ENCODE measurements at regions not wholly inside any gene's neighbourhood (a gene's known extent, or its start where the extent isn't known, plus 50 kb on each side); places are given as distances from the start of the nearest gene placed in this dataset.

DNA sequence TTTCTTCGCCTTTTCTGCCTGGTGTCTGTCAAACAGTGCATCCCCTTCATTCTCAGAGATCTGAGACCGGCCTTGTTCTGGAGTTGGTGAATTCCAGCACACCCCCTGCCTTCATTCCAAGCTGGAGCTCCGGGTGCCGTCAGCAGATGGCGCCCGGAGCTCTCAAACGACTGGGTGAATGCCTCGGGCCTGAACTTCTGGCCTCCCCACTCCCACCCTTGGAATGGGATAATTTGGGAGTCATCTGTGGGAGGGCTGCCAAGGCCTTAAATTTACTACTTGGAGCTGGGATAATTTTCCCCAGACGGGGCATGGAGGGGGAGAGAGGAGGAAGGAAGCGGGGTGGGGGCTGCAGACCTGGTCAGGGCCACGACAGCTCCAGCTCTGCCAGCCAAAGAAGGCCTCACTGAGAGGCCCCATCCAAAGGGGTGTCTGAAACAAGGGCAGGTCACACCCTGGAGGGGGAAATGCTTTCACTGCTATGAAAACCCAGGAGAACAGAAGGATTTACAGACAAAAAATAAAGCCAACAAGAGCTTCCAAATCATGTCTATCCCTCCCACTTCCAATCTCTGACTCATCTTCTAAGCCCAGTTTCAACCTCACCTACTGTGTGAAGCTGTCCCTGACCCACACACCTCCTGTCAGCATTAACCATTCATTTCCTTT is 187.9 kb downstream of the OPA1 start:
- peak; percentile 97 for DNase-seq

DNA sequence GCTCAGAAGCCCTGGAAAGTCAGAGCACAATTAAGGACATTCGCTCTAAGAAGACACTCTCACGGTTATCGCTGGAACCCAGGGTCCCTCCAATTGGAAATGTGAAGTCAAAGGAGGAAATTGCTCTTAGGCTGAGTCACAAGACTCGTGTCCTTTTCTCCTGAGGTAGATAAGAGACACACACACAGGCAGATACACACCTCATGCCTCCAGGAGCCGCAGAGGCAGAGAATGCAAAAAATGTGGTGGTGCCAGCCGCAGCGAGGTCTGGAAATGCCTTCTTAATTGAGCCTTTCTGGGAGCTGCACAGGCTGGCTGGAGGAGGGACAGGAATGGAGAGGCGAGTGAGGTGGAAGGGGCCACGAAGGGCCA is 189.3 kb downstream of the OPA1 start:
- peak; percentile 100 for DNase-seq

DNA sequence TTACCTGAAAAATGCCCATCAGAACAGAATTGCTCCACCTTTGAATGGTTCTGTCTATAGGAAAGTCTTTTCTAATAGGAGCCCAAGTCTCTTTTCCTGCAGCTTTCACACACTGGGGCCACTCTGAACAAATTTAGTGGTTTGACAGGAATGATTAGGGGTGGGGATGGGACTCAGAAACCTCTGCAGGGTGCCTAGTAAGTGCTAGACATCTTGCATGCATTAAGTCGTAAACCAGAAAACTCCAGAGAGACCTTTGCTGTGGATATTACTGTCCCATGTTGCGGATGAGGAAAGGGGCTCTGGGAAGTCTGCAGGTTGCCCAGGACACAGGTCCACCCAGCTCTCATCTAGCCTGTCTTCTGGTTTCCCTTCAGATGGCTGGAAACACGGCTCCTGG is 189.7 kb downstream of the OPA1 start:
- peak; percentile 74 for DNase-seq

DNA sequence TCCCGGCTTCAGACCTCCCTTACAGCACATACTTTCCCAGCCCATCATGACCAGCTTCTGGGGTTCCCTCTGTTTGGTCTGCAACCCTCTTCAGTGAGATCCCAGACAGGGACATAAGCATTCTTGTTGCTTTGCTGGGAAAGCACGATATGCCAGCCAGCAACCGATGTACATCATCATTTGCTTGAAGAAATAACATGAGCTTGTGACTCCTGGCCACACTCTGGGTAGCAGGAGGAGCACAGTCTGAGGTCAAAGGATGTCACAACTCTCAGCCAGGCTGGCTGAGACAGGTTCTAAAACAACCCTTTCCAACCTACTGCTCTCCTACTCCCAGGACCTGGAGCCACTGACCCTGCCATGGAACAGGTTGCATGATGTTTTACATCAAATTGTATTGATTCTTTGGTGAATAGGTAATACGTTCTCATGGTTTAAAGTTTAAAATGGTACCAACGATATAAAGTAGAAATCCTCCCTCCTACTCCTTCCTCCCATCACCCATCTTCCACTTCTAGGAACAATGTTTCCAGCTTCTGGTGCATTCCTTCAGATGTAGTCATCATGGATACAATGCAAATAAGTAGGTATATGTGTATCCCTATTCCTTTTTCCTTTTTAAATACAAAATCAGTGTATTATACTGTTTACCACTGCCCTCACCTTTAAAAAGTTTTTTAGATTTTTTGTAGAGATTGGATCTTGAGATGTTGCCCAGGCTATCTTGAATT is 190.3 kb downstream of the OPA1 start:
- DNase-seq, result peak; percentile 68

DNA sequence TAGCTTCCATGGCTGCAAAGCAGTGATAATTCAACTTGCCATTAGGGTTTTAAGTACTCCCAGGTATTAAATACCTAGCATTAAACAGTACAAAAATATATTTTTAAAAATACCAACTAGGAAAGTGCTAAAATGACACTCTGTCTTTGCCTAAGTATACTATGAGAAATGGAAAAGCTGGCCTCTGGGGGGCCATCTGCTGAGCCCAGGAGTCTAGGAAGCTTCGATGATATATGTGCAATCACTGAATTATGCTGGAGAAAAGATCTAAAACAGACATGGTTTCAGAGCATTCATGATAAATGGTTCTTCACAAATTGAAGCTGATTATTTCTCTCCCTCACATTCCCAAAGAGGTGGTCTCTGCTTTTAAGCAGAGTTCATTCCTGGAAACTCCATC is 191.8 kb downstream of the OPA1 start:
- no peak for DNase-seq

DNA sequence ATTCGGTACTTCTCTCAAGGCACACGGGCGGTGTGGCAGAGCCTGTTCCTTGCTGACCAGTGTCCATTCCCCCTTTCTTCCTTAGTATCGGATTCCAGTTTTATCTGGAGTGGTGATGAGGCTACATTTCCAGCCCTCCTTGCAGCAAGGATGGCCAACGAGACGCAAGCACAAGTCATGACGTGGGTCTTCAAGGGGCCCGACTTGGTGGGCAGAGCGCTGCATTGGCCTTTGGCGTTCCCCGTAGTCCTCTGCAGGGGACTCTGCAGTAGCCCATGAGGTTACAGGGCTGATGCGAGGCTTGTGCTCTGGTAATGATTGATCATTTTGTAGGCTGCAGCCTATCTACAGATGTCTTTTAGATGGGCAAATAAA is 194.5 kb downstream of the OPA1 start:
- DNase-seq, result no peak

DNA sequence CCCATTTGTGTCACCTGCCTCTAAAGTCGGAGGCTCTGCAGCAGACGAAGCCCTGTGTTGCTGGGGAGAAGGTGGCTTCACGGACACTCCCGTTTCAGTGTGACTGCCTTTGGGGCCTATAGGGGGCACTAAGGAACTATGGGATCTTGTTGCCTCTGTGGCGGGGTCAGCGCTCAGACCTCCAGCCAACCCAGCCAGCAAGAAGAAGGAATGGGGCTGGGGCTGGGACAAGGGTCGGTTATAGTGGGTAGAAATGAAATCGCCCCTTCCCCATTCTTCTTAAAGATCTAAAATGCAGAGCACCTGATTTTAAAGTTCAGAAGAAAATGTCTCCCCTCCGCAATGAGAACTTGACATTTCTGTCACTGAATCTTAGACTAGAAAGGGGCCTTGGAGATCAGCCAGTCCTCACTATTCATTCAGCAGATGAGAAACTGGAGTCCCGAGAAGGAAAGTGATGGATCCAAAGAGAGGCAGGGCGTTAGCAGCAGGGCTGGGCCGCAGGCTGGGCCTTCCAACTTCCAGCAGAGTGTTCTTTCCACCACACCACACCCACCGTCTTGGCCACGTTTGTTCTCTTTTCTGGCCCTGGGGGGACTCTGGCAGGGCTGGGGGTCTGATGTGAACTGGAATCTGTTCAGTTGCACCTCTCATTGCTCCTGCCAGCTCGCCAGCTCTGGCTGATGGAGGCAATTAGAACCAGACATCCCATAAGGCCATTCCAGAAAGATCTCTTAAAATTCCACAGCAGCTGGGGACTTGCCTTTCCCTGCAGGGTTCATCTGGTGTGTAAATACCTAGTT is 195.4 kb downstream of the OPA1 start:
- peak; percentile 93 for DNase-seq

DNA sequence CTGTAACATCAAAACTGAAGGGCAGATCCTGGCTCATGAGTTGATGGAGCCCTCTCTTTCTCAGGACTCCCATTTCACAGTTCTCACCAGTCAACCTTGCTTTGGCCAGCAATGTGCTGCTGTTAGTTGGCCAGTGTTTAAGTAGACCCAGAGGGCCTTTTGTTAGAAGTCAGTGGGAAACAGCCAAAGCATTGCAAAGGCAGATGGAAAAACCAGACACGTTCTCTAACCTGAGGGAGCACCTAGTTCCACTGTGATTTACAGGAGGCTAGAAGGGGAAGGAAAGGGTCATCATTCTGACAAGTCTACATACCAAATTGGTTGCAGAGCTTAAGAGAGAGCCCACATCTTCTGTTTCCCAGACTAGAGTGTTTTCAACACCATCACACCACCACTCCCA is 196.4 kb downstream of the OPA1 start:
- DNase-seq, result peak; percentile 81

DNA sequence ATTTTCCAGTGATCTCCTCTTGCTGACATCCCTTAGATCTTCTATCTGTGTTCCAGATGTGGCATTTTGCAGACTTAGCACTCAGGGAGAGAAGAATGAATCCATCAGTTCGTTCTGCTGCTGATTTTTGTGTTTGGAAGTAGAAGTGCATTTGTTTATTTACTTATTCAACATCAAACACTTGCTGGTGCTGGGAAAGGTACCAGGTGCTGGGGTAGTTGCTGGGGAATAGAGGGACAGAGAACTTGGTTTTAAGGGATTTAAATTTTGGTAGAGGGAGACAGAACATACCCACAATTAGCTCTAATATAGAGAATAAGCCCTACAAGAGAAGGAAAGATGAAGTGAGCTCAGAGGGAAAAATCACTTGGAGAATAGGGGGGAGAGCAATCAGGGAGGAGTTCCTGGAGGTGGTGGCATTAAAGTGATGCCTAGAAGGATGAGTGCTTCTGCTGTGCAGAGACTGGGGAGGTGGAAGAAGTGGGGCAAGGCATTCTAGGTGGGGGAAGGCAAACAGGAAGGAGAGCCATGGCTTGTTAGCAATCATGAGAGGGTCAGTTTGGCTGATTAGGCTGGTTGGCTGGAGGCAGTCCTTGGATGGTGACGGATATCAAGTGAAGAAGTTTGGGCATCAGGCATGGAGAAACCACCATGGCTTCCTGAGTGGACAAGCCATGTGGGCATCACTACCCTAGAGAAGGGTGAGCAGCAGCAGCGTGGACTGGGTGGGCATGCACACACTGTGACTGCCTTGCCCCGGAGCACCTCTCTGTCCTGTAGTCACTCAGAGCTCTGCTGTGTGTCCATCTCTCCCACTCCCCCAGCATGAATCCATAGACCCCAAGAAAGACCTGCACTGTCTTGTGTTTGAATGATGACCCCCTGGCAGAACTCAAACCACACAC is 197.3 kb downstream of the OPA1 start:
- peak; percentile 39 for DNase-seq

DNA sequence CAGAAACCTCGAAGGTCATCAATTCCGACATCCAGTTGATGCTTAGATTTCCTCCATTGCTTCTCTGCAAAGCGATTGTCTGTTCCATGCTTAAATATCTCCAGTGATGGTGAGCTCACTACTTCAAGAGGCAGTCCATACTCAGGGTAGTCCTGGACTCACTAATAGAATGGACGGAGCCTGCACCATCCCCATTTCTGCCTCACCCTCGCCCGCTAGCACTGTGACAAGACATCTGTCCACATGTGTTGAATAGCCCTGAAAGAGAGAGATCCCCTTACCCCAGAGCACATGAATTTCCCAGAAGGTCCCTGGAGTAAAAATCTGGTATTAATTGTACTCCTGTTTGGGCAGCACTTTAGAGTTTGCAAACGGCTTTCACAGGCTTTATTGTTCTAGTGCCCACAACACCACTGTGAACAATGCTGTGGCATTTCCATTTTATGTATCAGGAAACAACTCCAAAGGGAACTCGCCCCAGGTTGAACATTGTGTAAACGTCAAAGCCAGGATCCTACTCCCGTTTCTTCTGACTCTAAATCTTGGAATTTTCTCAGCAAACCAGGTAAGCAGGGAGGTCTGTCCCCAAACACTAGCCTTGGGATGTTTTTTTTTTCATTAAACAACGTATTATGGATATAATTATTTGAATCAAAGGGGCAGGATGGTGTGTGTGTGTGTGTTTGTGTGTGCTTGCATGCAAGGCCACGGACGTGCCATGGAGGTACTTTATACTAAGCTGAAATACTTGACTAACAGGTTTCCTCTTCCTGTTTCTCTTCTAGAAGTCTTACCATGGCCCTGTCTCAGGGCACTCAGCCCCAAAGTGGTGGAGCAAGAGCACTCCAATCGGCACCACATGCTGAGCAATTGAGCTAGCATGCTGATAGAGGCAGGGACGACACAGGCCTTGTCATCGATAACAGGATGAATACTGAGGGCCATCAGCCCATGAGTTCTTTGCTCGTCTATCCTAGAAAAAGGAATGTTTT is 198.3 kb downstream of the OPA1 start:
- DNase-seq, result peak; percentile 90

DNA sequence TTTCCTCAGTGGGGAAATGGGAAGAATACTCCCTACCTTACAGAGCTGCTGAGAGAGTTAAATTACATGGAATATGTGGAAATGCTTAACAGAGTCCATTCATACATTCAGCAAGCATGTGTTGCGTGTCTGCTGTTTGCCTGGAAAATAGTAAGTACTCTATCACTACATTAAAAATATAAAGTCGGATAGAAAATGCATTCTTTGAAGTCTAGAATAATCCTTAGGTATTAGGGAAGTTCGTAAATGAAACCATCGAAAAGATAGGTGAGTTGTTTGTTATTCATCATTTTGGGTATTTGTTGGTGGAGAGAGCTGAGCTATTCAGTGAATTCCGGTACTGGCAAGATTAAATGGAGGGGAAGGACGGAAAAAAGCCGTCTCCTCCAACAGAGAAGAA is 200.1 kb downstream of the OPA1 start:
- no peak for DNase-seq

DNA sequence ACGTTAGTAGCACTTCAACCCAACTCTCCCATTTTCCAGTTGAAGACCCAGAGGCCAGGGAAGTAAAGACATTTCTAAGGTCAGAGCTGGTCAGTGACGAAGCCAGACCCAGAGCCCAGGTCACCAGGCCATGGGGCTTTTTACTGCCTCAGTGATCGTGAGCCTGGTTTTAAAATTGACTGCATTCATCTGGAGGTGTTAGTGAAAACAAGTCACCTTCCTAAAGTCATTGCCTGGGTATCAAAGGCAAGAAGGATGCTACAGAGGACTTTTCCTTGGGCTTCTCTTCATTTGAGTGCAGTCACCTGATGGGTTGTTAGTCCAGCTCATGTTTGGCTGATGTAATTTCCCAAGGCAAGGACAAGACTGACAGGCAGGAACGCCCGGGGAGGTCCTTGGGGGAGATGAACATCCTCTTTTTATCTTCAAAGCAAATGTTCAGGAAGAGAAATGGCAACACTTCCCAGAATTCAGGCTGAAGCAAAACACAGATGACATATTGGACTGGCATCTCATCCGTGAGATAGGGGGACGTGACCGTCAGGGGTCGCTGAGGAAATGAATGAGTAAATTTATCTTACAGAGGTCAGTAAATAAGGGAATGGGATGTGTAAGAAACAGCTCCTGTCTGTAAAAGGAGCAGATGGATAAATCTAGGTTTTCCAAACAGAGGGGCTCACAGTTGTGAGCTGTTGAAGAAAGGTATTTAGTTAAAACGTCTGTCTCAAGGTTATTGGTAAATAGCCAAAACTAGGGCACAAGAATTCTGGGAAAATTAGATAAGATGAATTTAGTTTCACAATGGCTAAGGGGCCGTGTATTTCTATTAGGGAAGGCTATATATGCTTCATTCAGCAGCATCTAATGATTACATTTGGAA is 201.2 kb downstream of the OPA1 start:
- DNase-seq, result peak; percentile 73

DNA sequence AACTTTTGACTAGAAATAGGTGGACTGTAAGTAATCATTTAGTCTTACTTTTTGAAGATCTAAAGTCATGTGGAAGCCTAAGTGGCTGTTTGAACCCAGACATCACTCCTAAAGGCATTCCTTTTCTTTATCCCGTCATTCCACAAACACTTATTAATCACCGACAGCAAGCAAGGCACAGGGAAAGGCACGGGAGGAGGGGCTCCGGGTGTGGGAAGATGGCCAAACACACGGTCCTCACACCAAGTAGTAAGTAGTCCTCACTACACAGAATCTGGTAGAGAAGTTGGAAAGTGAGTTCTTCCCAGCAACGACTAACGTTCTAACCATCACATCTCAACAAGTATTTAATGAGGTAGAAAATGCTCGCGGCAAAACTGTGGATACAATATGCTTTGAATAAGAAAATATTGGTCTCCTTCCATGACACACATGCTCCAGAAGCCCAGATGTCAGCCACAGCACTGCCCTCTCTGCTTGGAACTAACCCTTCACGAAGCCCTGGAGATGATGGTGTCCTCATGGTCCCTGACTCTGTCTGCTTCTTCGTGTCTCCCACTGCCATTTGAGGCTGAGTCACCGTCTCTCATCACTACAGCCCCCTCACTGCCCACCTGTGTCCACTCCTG is 202.2 kb downstream of the OPA1 start:
- DNase-seq, result peak; percentile 32

DNA sequence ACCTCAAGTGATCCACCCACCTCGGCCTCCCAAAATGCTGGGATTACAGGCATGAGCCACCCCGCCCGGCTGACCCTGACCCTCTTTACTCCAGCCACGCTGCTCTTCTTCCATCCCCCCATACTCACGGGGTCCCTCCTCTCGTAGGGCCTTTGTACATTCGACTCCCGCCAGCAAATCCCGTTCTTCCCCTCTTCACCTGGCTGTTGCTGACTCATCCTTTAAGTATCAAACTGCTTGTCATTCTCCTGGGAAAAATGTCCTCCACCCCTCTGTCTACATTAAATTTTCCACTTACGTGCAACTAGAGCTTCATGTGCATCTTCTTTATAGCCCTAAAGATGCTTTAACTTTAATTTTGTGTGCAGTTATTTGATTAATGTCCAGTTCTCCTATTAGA is 203.1 kb downstream of the OPA1 start:
- DNase-seq, result peak; percentile 40

DNA sequence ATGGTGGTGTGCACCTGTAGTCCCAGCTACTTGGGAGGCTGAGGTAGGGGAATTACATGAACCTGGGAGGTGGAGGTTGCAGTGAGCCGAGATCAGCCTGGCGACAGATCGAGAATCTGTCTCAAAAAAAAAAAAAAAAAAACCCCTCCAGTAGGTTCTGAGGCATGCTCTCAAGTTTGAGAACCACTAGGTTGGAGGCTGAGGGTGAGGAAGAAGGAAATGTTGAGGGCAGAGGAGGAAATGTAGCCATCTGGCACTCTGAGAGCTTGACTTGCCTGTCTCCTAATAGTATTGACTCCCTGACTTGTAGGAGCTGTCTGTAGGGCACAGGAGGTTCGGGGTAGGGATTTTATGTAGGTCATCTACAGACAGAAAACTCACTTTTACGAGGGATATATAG is 204.6 kb downstream of the OPA1 start:
- no peak for DNase-seq

DNA sequence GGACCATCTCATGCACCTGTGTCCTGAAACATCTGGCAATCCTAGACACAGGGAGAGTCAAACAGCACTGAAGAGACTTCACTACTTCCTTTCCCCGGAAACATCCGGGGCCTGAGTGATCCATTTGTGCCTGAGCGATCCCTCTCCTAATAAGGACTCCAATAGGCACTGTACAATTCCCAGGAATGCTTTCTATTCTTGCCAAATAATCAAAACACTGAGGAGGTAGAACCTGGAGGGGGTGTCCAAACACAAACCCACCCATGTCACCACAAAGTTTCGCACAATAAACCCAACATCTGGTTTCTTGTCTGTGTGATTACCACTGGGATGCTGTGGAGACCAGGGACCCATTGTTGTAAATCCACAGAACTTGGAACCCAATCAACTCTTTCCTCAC is 205.0 kb downstream of the OPA1 start:
- DNase-seq, result no peak

DNA sequence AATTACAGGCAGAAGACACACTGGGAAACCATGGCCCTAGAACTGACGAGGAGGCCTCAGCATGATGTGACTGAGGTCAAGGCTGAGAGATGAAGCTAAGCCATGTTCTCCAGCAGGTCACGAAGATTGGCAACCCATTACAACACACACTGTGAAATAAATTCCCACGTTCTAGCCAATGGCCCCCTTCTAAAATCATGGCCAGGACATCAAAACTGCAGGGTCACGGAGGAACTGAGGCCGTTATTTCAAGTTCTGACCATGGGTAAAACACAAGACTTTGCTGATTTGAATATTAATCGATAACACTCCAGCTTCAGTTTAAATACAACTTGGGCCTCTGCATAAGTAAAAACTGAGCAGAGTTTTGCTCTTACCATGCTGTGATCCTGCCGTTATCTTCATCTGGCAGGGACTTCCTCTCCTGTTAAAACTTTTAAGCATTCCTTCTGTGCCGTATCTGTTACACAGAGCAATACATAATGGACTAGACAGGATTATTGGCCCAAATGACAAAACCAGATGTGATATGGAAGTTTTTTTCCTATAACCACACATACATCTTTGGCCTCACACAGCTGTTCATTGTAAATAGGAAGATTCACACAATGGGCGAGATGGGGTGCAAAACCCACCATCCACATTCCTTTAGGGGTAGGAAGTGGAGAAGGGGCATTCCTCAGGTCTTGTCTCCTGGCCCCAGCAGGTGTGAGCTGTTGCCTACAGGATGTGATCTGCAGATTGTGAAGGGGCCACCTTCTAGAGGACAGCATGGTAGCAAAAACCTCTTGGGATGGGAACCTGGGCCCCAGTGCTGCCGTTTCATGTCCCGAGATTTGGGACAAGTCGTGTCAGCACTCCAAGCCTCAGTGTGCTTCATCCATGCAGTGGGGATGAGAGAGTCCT is 207.4 kb downstream of the OPA1 start:
- no peak for DNase-seq

DNA sequence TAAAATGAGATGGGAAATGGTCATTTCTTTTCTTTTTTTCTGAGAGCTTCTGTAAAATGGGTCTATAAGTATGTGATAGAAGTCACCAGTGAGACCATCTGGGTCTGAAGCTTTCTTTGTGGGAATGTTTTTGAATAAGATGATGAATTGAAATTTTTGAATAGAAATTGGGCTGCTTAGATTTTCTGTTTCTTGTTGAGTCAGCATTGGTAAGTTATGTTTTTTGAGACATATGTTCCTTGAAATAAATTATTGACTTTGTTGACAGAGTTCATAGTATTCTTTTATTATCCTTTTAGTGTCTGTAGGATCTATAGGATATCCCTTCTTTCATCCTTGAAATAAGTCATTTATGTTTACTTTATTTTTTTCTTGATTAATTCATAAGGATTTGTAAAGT is 208.1 kb downstream of the OPA1 start:
- no peak for DNase-seq

DNA sequence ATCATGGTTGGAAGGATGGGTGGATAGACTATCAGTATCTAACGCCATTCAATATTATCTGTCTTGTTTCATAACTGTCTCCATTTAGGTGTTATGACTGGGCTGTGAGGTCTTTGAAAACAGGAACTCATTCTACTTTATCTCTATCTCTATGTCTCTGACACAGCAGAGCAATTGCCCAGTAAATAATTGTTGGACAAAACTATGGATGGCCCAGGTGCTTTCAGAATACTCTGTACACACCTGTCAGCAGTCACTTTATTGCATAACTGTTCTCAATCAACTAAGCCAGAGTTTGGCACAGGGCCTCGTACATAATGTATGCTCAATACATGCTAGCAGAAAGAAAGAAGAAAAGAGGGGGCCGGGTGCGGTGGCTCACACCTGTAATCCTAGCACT is 210.3 kb downstream of the OPA1 start:
- DNase-seq, result no peak
